ENCODE measurements at regions not wholly inside any gene's neighbourhood (a gene's known extent, or its start where the extent isn't known, plus 50 kb on each side); places are given as distances from the start of the nearest gene placed in this dataset.

- TF ChIP-seq CTCF (IDR thresholded peaks at IDR 0.05; ENCODE audit: low read depth, low read length) (no peak), POLR2A (IDR thresholded peaks at IDR 0.05; ENCODE audit: extremely low read depth, insufficient read length) (no peak), MAX (IDR thresholded peaks at IDR 0.05; ENCODE audit: low read depth, low read length) (no peak)
Measured at GRCh38 chrX:5399403-5399802, 829.3 kb downstream of the NLGN4X start.
